Neural cell (in vitro differentiated cells): ENCODE measurements at regions not wholly inside any gene's neighbourhood (a gene's known extent, or its start where the extent isn't known, plus 50 kb on each side); places are given as distances from the start of the nearest gene placed in this dataset.
A peak's percentile ranks its signal among the peaks of the same experiment; 100 is the strongest.

Experiments
- H2AFZ ChIP-seq: fragments of 200-600, 300-800 bp; sonication (generic), shearing (Covaris generic); 2 replicates; pipeline ENCODE4 v1.6.0; 2014; ENCODE audit warnings: low read depth, mild to moderate bottlenecking, antibody characterized with exemption, low read length, moderate library complexity
- H3F3A ChIP-seq: fragments of 200-600 bp; shearing (Covaris generic); 2 replicates; pipeline ENCODE4 v1.6.1; 2016; ENCODE audit warnings: mild to moderate bottlenecking, moderate library complexity, mixed read lengths, antibody characterized with exemption, low read length; ENCODE audit not compliant: insufficient read depth, poor library complexity, severe bottlenecking
- H3K27ac ChIP-seq: fragments of 200-600, 300-800 bp; sonication (generic), shearing (Covaris generic); 2 replicates; pipeline ENCODE4 v1.5.1; 2014; ENCODE audit warnings: mild to moderate bottlenecking, low read length, moderate library complexity
- H3K27me3 ChIP-seq: fragments of 300-800, 200-600 bp; sonication (generic), shearing (Covaris generic); 2 replicates; pipeline ENCODE4 v1.6.0; 2014; ENCODE audit warnings: mild to moderate bottlenecking, low read depth, low read length, moderate library complexity; ENCODE audit not compliant: insufficient read depth
- H3K36me3 ChIP-seq: fragments of 300-800, 200-600 bp; sonication (generic), shearing (Covaris generic); 2 replicates; pipeline ENCODE4 v1.5.1; 2014; ENCODE audit warnings: mild to moderate bottlenecking, antibody characterized with exemption, low read length, moderate library complexity; ENCODE audit not compliant: insufficient read depth
- H3K4me2 ChIP-seq: fragments of 300-800, 200-600 bp; sonication (generic), shearing (Covaris generic); 2 replicates; pipeline ENCODE4 v1.6.0; 2014; ENCODE audit warnings: mild to moderate bottlenecking, low read length
- H3K4me3 ChIP-seq: fragments of 300-800, 200-600 bp; sonication (generic), shearing (Covaris generic); 2 replicates; pipeline ENCODE4 v1.5.1; 2014; ENCODE audit warnings: mild to moderate bottlenecking, low read length, moderate library complexity
- H3K79me2 ChIP-seq: fragments of 200-600 bp; shearing (Covaris generic); replicated peaks from 2 replicates; pipeline ENCODE4 v1.6.0; 2014; ENCODE audit warnings: mild to moderate bottlenecking, low read length, moderate library complexity; ENCODE audit not compliant: insufficient read depth
- H3K9ac ChIP-seq: fragments of 300-800, 200-600 bp; sonication (generic), shearing (Covaris generic); 2 replicates; pipeline ENCODE4 v1.6.1; 2016; ENCODE audit warnings: mild to moderate bottlenecking, low read length, mixed read lengths
- H3K9me2 ChIP-seq: fragments of 200-600 bp; shearing (Covaris generic); 2 replicates; pipeline ENCODE4 v1.6.1; 2016; ENCODE audit warnings: mild to moderate bottlenecking, low read length, mixed read lengths; ENCODE audit not compliant: insufficient read depth
- H3K9me3 ChIP-seq: fragments of 200-600, 300-800 bp; sonication (generic), shearing (Covaris generic); 2 replicates; pipeline ENCODE4 v1.6.1; 2016; ENCODE audit warnings: mild to moderate bottlenecking, mixed run types, low read length, moderate library complexity, mixed read lengths
- H4K20me1 ChIP-seq: fragments of 200-600 bp; shearing (Covaris generic); 2 replicates; pipeline ENCODE4 v1.6.1; 2016; ENCODE audit warnings: mild to moderate bottlenecking, mixed run types; ENCODE audit not compliant: insufficient read depth
- EP300 ChIP-seq: fragments of 450-650 bp; conservative IDR thresholded peaks from 2 replicates; pipeline ENCODE4 v1.6.1; 2014; ENCODE audit warnings: antibody characterized with exemption, mild to moderate bottlenecking, moderate library complexity; ENCODE audit not compliant: poor library complexity, severe bottlenecking
- EZH2 ChIP-seq: fragments of 200-600, 300-800 bp; shearing (Covaris generic), sonication (generic); IDR thresholded peaks from 2 replicates; pipeline ENCODE4 v1.6.1; 2014; ENCODE audit warnings: antibody characterized with exemption, low read length, borderline replicate concordance, mild to moderate bottlenecking; ENCODE audit not compliant: insufficient read depth, poor library complexity, severe bottlenecking
- MXI1 ChIP-seq: fragments of 450-650 bp; conservative IDR thresholded peaks from 2 replicates; pipeline ENCODE4 v1.6.1; 2014; ENCODE audit warnings: antibody characterized with exemption, mild to moderate bottlenecking; ENCODE audit not compliant: poor library complexity, severe bottlenecking
- POLR2AphosphoS5 ChIP-seq: IDR thresholded peaks from 2 replicates; pipeline ENCODE4 v1.6.1; 2012
- RAD21 ChIP-seq: fragments of 450-650 bp; conservative IDR thresholded peaks from 2 replicates; pipeline ENCODE4 v1.6.1; 2014; ENCODE audit warnings: antibody characterized with exemption, mild to moderate bottlenecking, moderate library complexity
- REST ChIP-seq: IDR thresholded peaks from 2 replicates; pipeline ENCODE4 v1.6.1; 2012; ENCODE audit warnings: borderline replicate concordance
- SMC3 ChIP-seq: fragments of 450-650 bp; conservative IDR thresholded peaks from 2 replicates; pipeline ENCODE4 v1.6.1; 2014; ENCODE audit warnings: antibody characterized with exemption, mild to moderate bottlenecking, moderate library complexity; ENCODE audit not compliant: poor library complexity
- TAF1 ChIP-seq: IDR thresholded peaks from 2 replicates; pipeline ENCODE4 v1.6.1; 2012; ENCODE audit warnings: low read depth
- TF ChIP-seq, protein P1 (sequence below): fragments of 450-650 bp; IDR thresholded peaks from 2 replicates; pipeline ENCODE4 v1.5.1; 2014; ENCODE audit warnings: antibody characterized with exemption, mild to moderate bottlenecking, moderate library complexity; ENCODE audit not compliant: poor library complexity, severe bottlenecking

GRCh38 chr18:53947092-53947640 lies 277.3 kb downstream of the MBD2 start:
- Histone ChIP-seq H3K36me3 (no peaks in the 10 kb centered on the region), H4K20me1 (no peaks in the 10 kb centered on the region), H2AFZ (no peak overlapping the region), H3K9me3 (peaks cover 9% of the 10 kb centered on the region), H3K9me2 (no peaks in the 10 kb centered on the region), H3K27ac (no peak overlapping the region), H3K4me3 (no peak overlapping the region), H3K4me2 (no peak overlapping the region), H3F3A (no peaks in the 10 kb centered on the region), H3K79me2 (no peaks in the 10 kb centered on the region), H3K9ac (no peak overlapping the region), H3K27me3 (no peaks in the 10 kb centered on the region)
- TF ChIP-seq MXI1 (no peak), RAD21 (no peak), EP300 (no peak), REST (no peak), POLR2AphosphoS5 (no peak), EZH2 (no peak), SMC3 (no peak), TAF1 (no peak)
- TF ChIP-seq, protein P1, sequence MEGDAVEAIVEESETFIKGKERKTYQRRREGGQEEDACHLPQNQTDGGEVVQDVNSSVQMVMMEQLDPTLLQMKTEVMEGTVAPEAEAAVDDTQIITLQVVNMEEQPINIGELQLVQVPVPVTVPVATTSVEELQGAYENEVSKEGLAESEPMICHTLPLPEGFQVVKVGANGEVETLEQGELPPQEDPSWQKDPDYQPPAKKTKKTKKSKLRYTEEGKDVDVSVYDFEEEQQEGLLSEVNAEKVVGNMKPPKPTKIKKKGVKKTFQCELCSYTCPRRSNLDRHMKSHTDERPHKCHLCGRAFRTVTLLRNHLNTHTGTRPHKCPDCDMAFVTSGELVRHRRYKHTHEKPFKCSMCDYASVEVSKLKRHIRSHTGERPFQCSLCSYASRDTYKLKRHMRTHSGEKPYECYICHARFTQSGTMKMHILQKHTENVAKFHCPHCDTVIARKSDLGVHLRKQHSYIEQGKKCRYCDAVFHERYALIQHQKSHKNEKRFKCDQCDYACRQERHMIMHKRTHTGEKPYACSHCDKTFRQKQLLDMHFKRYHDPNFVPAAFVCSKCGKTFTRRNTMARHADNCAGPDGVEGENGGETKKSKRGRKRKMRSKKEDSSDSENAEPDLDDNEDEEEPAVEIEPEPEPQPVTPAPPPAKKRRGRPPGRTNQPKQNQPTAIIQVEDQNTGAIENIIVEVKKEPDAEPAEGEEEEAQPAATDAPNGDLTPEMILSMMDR: no peak

- peaks cover 9% of the 10 kb centered on the region for H3K9me3 ChIP-seq
- H4K20me1 ChIP-seq: no peaks in the 10 kb centered on the region
- H3K27me3 ChIP-seq: no peaks in the 10 kb centered on the region
- H3K4me2 ChIP-seq: no peak overlapping the region
- no peaks in the 10 kb centered on the region for H3K36me3 ChIP-seq
- no peak for TF ChIP-seq POLR2AphosphoS5
- TF ChIP-seq SMC3: no peak
- TF ChIP-seq REST: peak; percentile 38
- TF ChIP-seq MXI1: no peak
- no peaks in the 10 kb centered on the region for H3F3A ChIP-seq
- H3K4me3 ChIP-seq: no peak overlapping the region
- no peaks in the 10 kb centered on the region for H3K79me2 ChIP-seq
- no peak overlapping the region for H3K27ac ChIP-seq
- no peaks in the 10 kb centered on the region for H3K9me2 ChIP-seq
- H2AFZ ChIP-seq: no peak overlapping the region
- no peak overlapping the region for H3K9ac ChIP-seq
These were observed 277.9 kb downstream of the MBD2 start for GRCh38 chr18:53946594-53946993.
